HCT116 (cell line): ENCODE measurements at regions not wholly inside any gene's neighbourhood (a gene's known extent, or its start where the extent isn't known, plus 50 kb on each side); places are given as distances from the start of the nearest gene placed in this dataset.

Experiments used
- ATAC-seq: fragments of 200-7000 bp; cut with Tn5 transposase; 2 replicates; pipeline ENCODE4 v1.9.1; 2020; ENCODE audit warnings: mild to moderate bottlenecking, moderate library complexity
- BruUV-seq: library from RNA; stranded (reverse); fragments of 400-500 nt; replicated peaks from 2 replicates; lab custom pipeline; 2021; lab: Mats Ljungman, UMichigan
- CTCF ChIA-PET: fragments of 300-600 bp; sonication (Branson Sonifier 250); formaldehyde crosslinking; loops from one replicate; lab custom pipeline; 2021; ENCODE audit warnings: antibody characterized with exemption; lab: Charles Lee
- POLR2A ChIA-PET: fragments of 300-600, 350-600 bp; sonication (Branson Sonifier 250); formaldehyde crosslinking; loops from one replicate; lab custom pipeline; 2021; ENCODE audit warnings: antibody characterized with exemption; lab: Charles Lee
- RAD21 ChIA-PET, 2 experiments: fragments of 300-600 bp; sonication (Branson Sonifier 250); formaldehyde crosslinking; loops; one replicate each; lab custom pipeline; 2023; ENCODE audit warnings: low total read pairs in 2 of 2; ENCODE audit not compliant: uncharacterized antibody in 2 of 2, unreplicated experiment in 2 of 2, low non-redundant PET in 1 of 2; lab: Charles Lee
- DNase-seq: peaks from one replicate; pipeline ENCODE4 v3.0.0-alpha.2; 2010; ENCODE audit warnings: low read depth, low spot score
- H2AFZ ChIP-seq: fragments of 200-600 bp; shearing (Covaris generic), sonication (generic); 2 replicates; pipeline ENCODE4 v1.6.1; 2017; ENCODE audit warnings: low read depth, mixed run types, mixed read lengths, antibody characterized with exemption, low read length; ENCODE audit not compliant: poor library complexity, severe bottlenecking
- H3K27ac ChIP-seq: 2 replicates; pipeline ENCODE4 v1.5.1; 2012; ENCODE audit warnings: low read depth, low read length
- H3K27me3 ChIP-seq: fragments of 200-600 bp; sonication (generic); 2 replicates; pipeline ENCODE4 v1.6.1; 2016; ENCODE audit warnings: mixed run types, low read length, mixed read lengths; ENCODE audit not compliant: insufficient read depth
- H3K36me3 ChIP-seq, 2 experiments: fragments of 200-500 bp in 1 of 2; fragments of 200-600 bp in 1 of 2; sonication (Bioruptor generic) in 1 of 2; sonication (generic) in 1 of 2; 2 replicates each; pipeline versions ENCODE4 v1.5.1 to v1.6.1; 2014 to 2016; ENCODE audit warnings: low read length in 2 of 2, inconsistent platforms in 1 of 2, mixed read lengths in 1 of 2, mixed run types in 1 of 2; ENCODE audit not compliant: insufficient read depth in 2 of 2, control insufficient read depth in 1 of 2
- H3K4me1 ChIP-seq, 2 experiments: fragments of 200-600 bp in 1 of 2; sonication (generic) in 1 of 2; 2 replicates each; pipeline versions ENCODE4 v1.5.1 to v1.6.1; 2012 to 2017; ENCODE audit warnings: low read length in 2 of 2, inconsistent platforms in 1 of 2, mild to moderate bottlenecking in 1 of 2, mixed read lengths in 1 of 2, mixed run types in 1 of 2, moderate library complexity in 1 of 2; ENCODE audit not compliant: insufficient read depth in 2 of 2, control insufficient read depth in 1 of 2
- H3K4me2 ChIP-seq: fragments of 200-600 bp; sonication (generic); 2 replicates; pipeline ENCODE4 v1.6.1; 2017; ENCODE audit warnings: mixed run types, low read length, mixed read lengths
- H3K4me3 ChIP-seq, 2 experiments: fragments of 200-600 bp in 1 of 2; sonication (generic) in 1 of 2; replicated peaks in 1 of 2; 2 replicates each; pipeline ENCODE4 v1.5.1; 2011 to 2016; ENCODE audit warnings: low read length in 2 of 2, control low read depth in 1 of 2, low read depth in 1 of 2, mild to moderate bottlenecking in 1 of 2, mixed read lengths in 1 of 2, mixed run types in 1 of 2
- H3K79me2 ChIP-seq: fragments of 200-600 bp; sonication (generic); 2 replicates; pipeline ENCODE4 v1.6.1; 2017; ENCODE audit warnings: mild to moderate bottlenecking, mixed run types, low read length, moderate library complexity, mixed read lengths; ENCODE audit not compliant: insufficient read depth
- H3K9ac ChIP-seq: fragments of 200-600 bp; sonication (generic); 2 replicates; pipeline ENCODE4 v1.6.1; 2016; ENCODE audit warnings: low read length, mixed read lengths
- H3K9me2 ChIP-seq: fragments of 200-600 bp; sonication (generic), shearing (Covaris generic); 2 replicates; pipeline ENCODE4 v1.6.1; 2017; ENCODE audit warnings: mixed run types, mild to moderate bottlenecking, moderate library complexity; ENCODE audit not compliant: insufficient read depth
- H3K9me3 ChIP-seq, 2 experiments: fragments of 200-500 bp in 1 of 2; fragments of 200-600 bp in 1 of 2; sonication (Bioruptor generic) in 1 of 2; sonication (generic) in 1 of 2; 2 replicates each; pipeline ENCODE4 v1.6.1; 2014 to 2017; ENCODE audit warnings: low read length in 2 of 2, mixed read lengths in 2 of 2, inconsistent platforms in 1 of 2, low read depth in 1 of 2, mild to moderate bottlenecking in 1 of 2, mixed run types in 1 of 2, moderate library complexity in 1 of 2; ENCODE audit not compliant: control insufficient read depth in 1 of 2, insufficient read depth in 1 of 2
- H4K20me1 ChIP-seq: fragments of 200-600 bp; sonication (generic), shearing (Covaris generic); 2 replicates; pipeline ENCODE4 v1.6.1; 2017; ENCODE audit warnings: mixed run types, mild to moderate bottlenecking, moderate library complexity; ENCODE audit not compliant: insufficient read depth
- EGR1 ChIP-seq: IDR thresholded peaks from 2 replicates; pipeline ENCODE4 v1.6.1; 2012; ENCODE audit warnings: low read depth
- ELF1 ChIP-seq: IDR thresholded peaks from 2 replicates; pipeline ENCODE4 v1.6.1; 2012; ENCODE audit warnings: low read depth, borderline replicate concordance
- RAD21 ChIP-seq: IDR thresholded peaks from 2 replicates; pipeline ENCODE4 v1.6.1; 2012; ENCODE audit warnings: low read depth, mild to moderate bottlenecking
- SP1 ChIP-seq: IDR thresholded peaks from 2 replicates; pipeline ENCODE4 v1.6.1; 2012; ENCODE audit warnings: low read depth
- TCF7L2 ChIP-seq: IDR thresholded peaks from 2 replicates; pipeline ENCODE4 v1.7.0; 2011; ENCODE audit warnings: borderline replicate concordance, inconsistent platforms; ENCODE audit not compliant: insufficient read depth, insufficient read length; ENCODE audit errors: extremely low read depth
- ZNF274 ChIP-seq: fragments of 200-500 bp; sonication (Bioruptor generic); IDR thresholded peaks from 2 replicates; pipeline ENCODE4 v1.6.1; 2014; ENCODE audit warnings: mild to moderate bottlenecking, low read depth, low read length, inconsistent platforms
- intact Hi-C: fragments of 100-400 bp; cut with micrococcal nuclease; formaldehyde crosslinking; loops from 2 replicates; pipeline ENCODE4 v1.10.0; 2022
- TF ChIP-seq, protein P1 (sequence below): IDR thresholded peaks from 2 replicates; pipeline ENCODE4 v1.6.1; 2012

DNA sequence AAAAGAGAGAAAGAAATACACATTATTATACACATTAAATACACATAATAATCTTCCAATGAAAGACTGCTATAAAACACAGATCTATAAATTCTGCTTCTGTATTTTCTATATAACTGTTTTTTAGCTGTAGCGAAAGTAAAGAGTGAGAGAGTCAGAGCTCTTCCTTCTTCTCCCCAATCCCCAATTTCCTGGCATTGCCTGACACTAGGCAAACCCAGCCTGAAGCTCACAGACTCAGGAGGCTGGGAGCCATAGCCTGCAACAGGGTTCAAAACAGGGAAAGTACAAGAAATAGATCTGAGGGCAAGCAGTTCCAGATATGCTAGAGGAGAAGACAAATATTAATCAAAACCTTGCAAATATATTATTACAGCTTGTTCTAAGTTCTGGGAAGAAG is 201.6 kb downstream of the HNRNPD start:
- no peak overlapping the region for H2AFZ ChIP-seq
- ChIA-PET POLR2A (no interaction called here), CTCF (no interaction called here), RAD21 (no interaction called here)
- no peaks in the 10 kb centered on the region for H3K9me3 ChIP-seq
- TF ChIP-seq, protein P1, sequence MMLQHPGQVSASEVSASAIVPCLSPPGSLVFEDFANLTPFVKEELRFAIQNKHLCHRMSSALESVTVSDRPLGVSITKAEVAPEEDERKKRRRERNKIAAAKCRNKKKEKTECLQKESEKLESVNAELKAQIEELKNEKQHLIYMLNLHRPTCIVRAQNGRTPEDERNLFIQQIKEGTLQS: no peak
- TF ChIP-seq SP1 (no peak), EGR1 (no peak), TCF7L2 (no peak), ELF1 (no peak)
- ATAC-seq (no peak), DNase-seq (no peak)
- H3K36me3 ChIP-seq: no peaks in the 10 kb centered on the region
- BruUV-seq: no TSS peak
- H3K27ac ChIP-seq: no peak overlapping the region
- H3K27me3 ChIP-seq: no peaks in the 10 kb centered on the region; the same call in 1 of the 2 replicates
- no peaks in the 10 kb centered on the region for H3K9me2 ChIP-seq
- intact Hi-C loops: no loop called here
- H3K4me3 ChIP-seq: no peak overlapping the region
- no peaks in the 10 kb centered on the region for H4K20me1 ChIP-seq
- H3K4me2 ChIP-seq: no peak overlapping the region
- H3K79me2 ChIP-seq: no peaks in the 10 kb centered on the region
- H3K9ac ChIP-seq: no peak overlapping the region
- H3K4me1 ChIP-seq: no peaks in the 10 kb centered on the region

DNA sequence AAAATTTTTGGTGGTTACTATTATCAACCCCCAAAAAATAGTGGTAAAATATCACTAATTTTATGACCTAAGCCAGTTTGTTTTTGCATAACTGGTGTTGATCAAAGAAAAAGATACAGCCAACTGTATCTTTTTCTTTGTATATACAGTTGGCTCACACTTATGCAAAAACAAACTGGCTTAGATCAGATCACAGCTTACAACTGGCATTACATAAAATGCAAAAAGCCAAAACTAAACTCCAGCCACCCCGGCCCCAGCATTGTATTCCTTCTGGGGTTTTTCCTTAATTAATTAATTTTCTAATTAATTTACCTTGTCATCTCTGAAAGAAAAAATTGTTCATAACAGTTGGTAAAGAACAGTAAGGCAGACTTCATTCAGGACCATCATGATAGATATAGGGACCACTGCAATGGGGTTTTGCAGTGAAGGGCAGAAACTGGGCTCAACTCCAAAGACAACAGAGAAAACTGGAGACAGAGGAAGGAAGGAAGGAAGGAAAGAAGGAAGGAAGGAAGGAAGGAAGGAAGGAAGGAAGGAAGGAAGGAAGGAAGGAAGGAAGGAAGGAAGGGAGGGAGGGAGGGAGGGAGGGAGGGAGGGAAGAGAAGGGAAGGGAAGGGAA is 202.1 kb downstream of the HNRNPD start:
- POLR2A ChIA-PET: no interaction called here
- H3K9ac ChIP-seq: no peak overlapping the region
- TF ChIP-seq ZNF274: no peak
- TF ChIP-seq, protein P1: no peak
- no peak for TF ChIP-seq RAD21
- TF ChIP-seq, all 23 proteins: peak for 0
- Histone ChIP-seq H2AFZ (no peak overlapping the region), H3K79me2 (no peaks in the 10 kb centered on the region), H3K9me3 (no peaks in the 10 kb centered on the region), H3K9me2 (no peaks in the 10 kb centered on the region), H3K27me3 (no peaks in the 10 kb centered on the region; the same call in 1 of the 2 replicates), H4K20me1 (no peaks in the 10 kb centered on the region), H3K27ac (no peak overlapping the region), H3K4me2 (no peak overlapping the region), H3K4me3 (no peak overlapping the region), H3K4me1 (no peaks in the 10 kb centered on the region), H3K36me3 (no peaks in the 10 kb centered on the region)
- intact Hi-C loops: no loop called here
- BruUV-seq: no TSS peak
- CTCF ChIA-PET: no interaction called here
- no peak for DNase-seq
- ATAC-seq: no peak
- RAD21 ChIA-PET: no interaction called here
